ENCODE measurements at regions not wholly inside any gene's neighbourhood (a gene's known extent, or its start where the extent isn't known, plus 50 kb on each side); places are given as distances from the start of the nearest gene placed in this dataset.

DNA sequence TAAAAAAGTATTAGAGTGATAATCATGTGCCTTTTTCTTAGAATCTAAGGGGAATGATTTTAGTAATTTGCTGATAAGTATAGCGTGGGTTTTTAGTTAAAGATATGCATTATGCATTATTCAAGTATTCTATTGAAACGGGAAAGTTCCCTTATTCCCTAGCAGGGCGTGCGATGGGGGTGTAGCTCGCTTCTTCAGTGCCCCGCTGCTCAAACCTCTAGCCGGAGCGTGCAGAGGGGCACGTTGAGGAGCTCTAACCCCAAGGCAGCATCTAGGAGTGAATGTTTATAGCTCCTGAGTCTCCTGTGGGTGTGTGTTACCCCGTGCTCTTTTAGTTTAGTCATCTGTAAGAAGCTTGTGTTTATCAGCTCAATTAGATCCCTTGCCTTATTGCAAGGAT is 1339.5 kb upstream of the MAP3K7 start:
- TF ChIP-seq TAF1 (IDR thresholded peaks at IDR 0.05; ENCODE audit: borderline replicate concordance, low read depth, low read length) (no peak), POLR2A (IDR thresholded peaks at IDR 0.05; ENCODE audit: low read depth, low read length) (no peak), POLR2AphosphoS5 (IDR thresholded peaks at IDR 0.05; ENCODE audit: low read depth, low read length) (no peak)
